ENCODE measurements at regions not wholly inside any gene's neighbourhood (a gene's known extent, or its start where the extent isn't known, plus 50 kb on each side); places are given as distances from the start of the nearest gene placed in this dataset.

GRCh38 chr5:6806668-6807067, 93.4 kb downstream of the TENT4A start:
- H3K4me3 ChIP-seq (ENCODE audit: low read length): no peak overlapping the region
- H3K27ac ChIP-seq (ENCODE audit: low read depth, low read length): no peak overlapping the region
- no peaks in the 10 kb centered on the region for H3K27me3 ChIP-seq (ENCODE audit: control insufficient read depth, insufficient read depth, low read length, poor library complexity, severe bottlenecking)
- no peak overlapping the region for H3K27ac Mint-ChIP-seq
- H3K4me1 ChIP-seq (ENCODE audit: control insufficient read depth, insufficient read depth, low read length): no peaks in the 10 kb centered on the region
- WGBS, 2 experiments (ENCODE audit: insufficient coverage in 1 of 2, insufficient read length in 1 of 2): 71 to 77% methylated on average over 1 of the region's 2 CpGs
- H3K9ac ChIP-seq (ENCODE audit: extremely low read depth, low read length, poor library complexity, severe bottlenecking): no peak overlapping the region
- TF ChIP-seq CTCF (conservative IDR thresholded peaks at IDR 0.05): no peak
- H3K4me3 Mint-ChIP-seq: no peak overlapping the region
- no peaks in the 10 kb centered on the region for H3K4me1 Mint-ChIP-seq
- H3K36me3 Mint-ChIP-seq (ENCODE audit: low read depth): no peaks in the 10 kb centered on the region
- DNase-seq: no peak
- H3K9me3 ChIP-seq (ENCODE audit: control insufficient read depth, low read length): peaks cover 11% of the 10 kb centered on the region
- peaks cover 5% of the 10 kb centered on the region for H3K27me3 Mint-ChIP-seq (ENCODE audit: insufficient read depth)
- H3K36me3 ChIP-seq (ENCODE audit: control insufficient read depth, insufficient read depth, low read length): no peaks in the 10 kb centered on the region
- peaks cover 16% of the 10 kb centered on the region for H3K9me3 Mint-ChIP-seq

GRCh38 chr5:6808462-6808861, 95.2 kb downstream of the TENT4A start:
- Mint-ChIP-seq H3K4me1 (peaks cover 8% of the 10 kb centered on the region), H3K9me3 (peaks cover 7% of the 10 kb centered on the region), H3K27me3 (ENCODE audit: insufficient read depth) (peaks cover 5% of the 10 kb centered on the region), H3K4me3 (no peak overlapping the region), H3K36me3 (ENCODE audit: low read depth) (no peaks in the 10 kb centered on the region), H3K27ac (no peak overlapping the region)
- Histone ChIP-seq H3K4me1 (ENCODE audit: control insufficient read depth, insufficient read depth, low read length) (peaks cover 2% of the 10 kb centered on the region), H3K9me3 (ENCODE audit: control insufficient read depth, low read length) (peaks cover 7% of the 10 kb centered on the region), H3K27me3 (ENCODE audit: control insufficient read depth, insufficient read depth, low read length, poor library complexity, severe bottlenecking) (no peaks in the 10 kb centered on the region), H3K36me3 (ENCODE audit: control insufficient read depth, insufficient read depth, low read length) (no peaks in the 10 kb centered on the region), H3K27ac (ENCODE audit: low read depth, low read length) (no peak overlapping the region), H3K9ac (ENCODE audit: extremely low read depth, low read length, poor library complexity, severe bottlenecking) (no peak overlapping the region), H3K4me3 (ENCODE audit: low read length) (no peak overlapping the region)
- no peak for DNase-seq
- TF ChIP-seq CTCF (conservative IDR thresholded peaks at IDR 0.05): no peak
- WGBS, 2 experiments (ENCODE audit: insufficient coverage in 1 of 2, insufficient read length in 1 of 2): 93 to 94% methylated on average over 5 to 7 of the region's 7 CpGs

GRCh38 chr5:6810641-6811405, 97.6 kb downstream of the TENT4A start:
- peaks cover under 1% of the 10 kb centered on the region for H3K27me3 Mint-ChIP-seq (ENCODE audit: insufficient read depth)
- TF ChIP-seq CTCF (conservative IDR thresholded peaks at IDR 0.05): no peak
- H3K4me3 Mint-ChIP-seq: no peak overlapping the region
- no peaks in the 10 kb centered on the region for H3K36me3 Mint-ChIP-seq (ENCODE audit: low read depth)
- peaks cover 7% of the 10 kb centered on the region for H3K9me3 ChIP-seq (ENCODE audit: control insufficient read depth, low read length)
- peaks cover 7% of the 10 kb centered on the region for H3K9me3 Mint-ChIP-seq
- peaks cover 4% of the 10 kb centered on the region for H3K4me1 ChIP-seq (ENCODE audit: control insufficient read depth, insufficient read depth, low read length)
- H3K9ac ChIP-seq (ENCODE audit: extremely low read depth, low read length, poor library complexity, severe bottlenecking): no peak overlapping the region
- H3K4me1 Mint-ChIP-seq: peaks cover 8% of the 10 kb centered on the region
- DNase-seq: no peak
- H3K4me3 ChIP-seq (ENCODE audit: low read length): no peak overlapping the region
- no peak overlapping the region for H3K27ac Mint-ChIP-seq
- 86 to 93% methylated on average over 4 to 8 of the region's 8 CpGs for WGBS, 2 experiments (ENCODE audit: insufficient coverage in 1 of 2, insufficient read length in 1 of 2)
- no peaks in the 10 kb centered on the region for H3K27me3 ChIP-seq (ENCODE audit: control insufficient read depth, insufficient read depth, low read length, poor library complexity, severe bottlenecking)
- H3K36me3 ChIP-seq (ENCODE audit: control insufficient read depth, insufficient read depth, low read length): no peaks in the 10 kb centered on the region
- H3K27ac ChIP-seq (ENCODE audit: low read depth, low read length): no peak overlapping the region

Measured in endodermal cell (in vitro differentiated cells).